GM06990 (cell line): ENCODE measurements at regions not wholly inside any gene's neighbourhood (a gene's known extent, or its start where the extent isn't known, plus 50 kb on each side); places are given as distances from the start of the nearest gene placed in this dataset.

Source experiments
- DNase-seq: peaks from one replicate; pipeline ENCODE4 v3.0.0-alpha.2; 2011; ENCODE audit not compliant: insufficient read length; ENCODE audit errors: extremely low read depth
- H3K27me3 ChIP-seq: replicated peaks from 2 replicates; pipeline ENCODE4 v1.6.0; 2011; ENCODE audit warnings: low read length; ENCODE audit not compliant: control insufficient read depth, insufficient read depth
- H3K36me3 ChIP-seq: 2 replicates; pipeline ENCODE4 v1.5.1; 2011; ENCODE audit warnings: low read length; ENCODE audit not compliant: control insufficient read depth, insufficient read depth
- H3K4me3 ChIP-seq: replicated peaks from 2 replicates; pipeline ENCODE4 v1.5.1; 2011; ENCODE audit warnings: low read depth, mild to moderate bottlenecking, control low read depth, low read length
- CTCF ChIP-seq: IDR thresholded peaks from 2 replicates; pipeline ENCODE4 v1.5.1; 2011; ENCODE audit warnings: low read length, control low read depth, mild to moderate bottlenecking, inconsistent platforms; ENCODE audit not compliant: insufficient read depth, poor library complexity, severe bottlenecking

- Histone ChIP-seq H3K36me3 (no peaks in the 10 kb centered on the region), H3K4me3 (no peak overlapping the region), H3K27me3 (no peaks in the 10 kb centered on the region; the same call in 1 of the 2 replicates)
- TF ChIP-seq CTCF: no peak
- DNase-seq: no peak
Observed at GRCh38 chr2:224210286-224211180, 171.4 kb upstream of the SERPINE2 start.

GRCh38 chr2:224209555-224210285, 170.6 kb upstream of the SERPINE2 start:
- H3K27me3 ChIP-seq: no peaks in the 10 kb centered on the region; the same call in 1 of the 2 replicates
- DNase-seq: no peak
- TF ChIP-seq CTCF: no peak
- H3K36me3 ChIP-seq: no peaks in the 10 kb centered on the region
- H3K4me3 ChIP-seq: no peak overlapping the region

GRCh38 chr2:224208443-224208842, 169.4 kb upstream of the SERPINE2 start:
- DNase-seq: no peak
- no peaks in the 10 kb centered on the region for H3K36me3 ChIP-seq
- TF ChIP-seq CTCF: no peak
- no peaks in the 10 kb centered on the region; the same call in 1 of the 2 replicates for H3K27me3 ChIP-seq
- no peak overlapping the region for H3K4me3 ChIP-seq

GRCh38 chr2:224208007-224208406, 168.9 kb upstream of the SERPINE2 start:
- Histone ChIP-seq H3K36me3 (no peaks in the 10 kb centered on the region), H3K4me3 (no peak overlapping the region), H3K27me3 (no peaks in the 10 kb centered on the region; the same call in 1 of the 2 replicates)
- TF ChIP-seq CTCF: no peak
- no peak for DNase-seq

- no peaks in the 10 kb centered on the region; the same call in 1 of the 2 replicates for H3K27me3 ChIP-seq
- TF ChIP-seq CTCF: no peak
Observed at GRCh38 chr2:224206816-224207215, 167.7 kb upstream of the SERPINE2 start.

More at GRCh38 chr2:224206816-224207215, 167.7 kb upstream of the SERPINE2 start:
- no peak overlapping the region for H3K4me3 ChIP-seq
- no peaks in the 10 kb centered on the region for H3K36me3 ChIP-seq
- DNase-seq: no peak
